Aorta (tissue), 5 donors: ENCODE measurements at regions not wholly inside any gene's neighbourhood (a gene's known extent, or its start where the extent isn't known, plus 50 kb on each side); places are given as distances from the start of the nearest gene placed in this dataset.
"Not testable (repeated sequence)": the region's sequence is repeated elsewhere in the genome, so short reads cannot be mapped to it uniquely, and the experiment has no call there.

Experiments
- ATAC-seq: fragments of 200-7000 bp; cut with Tn5 transposase; one replicate; pipeline ENCODE4 v1.9.1; 2022; ENCODE audit warnings: moderate library complexity; ENCODE audit not compliant: low FRiP score
- DNase-seq, 2 donors: peaks; one replicate each; pipeline ENCODE4 v3.0.0-alpha.2; 2020
- H3K27ac ChIP-seq, 2 donors: one replicate each; pipeline ENCODE4 v1.5.1; 2013; ENCODE audit warnings: low read length in 2 of 2, mild to moderate bottlenecking in 2 of 2, moderate library complexity in 2 of 2, control low read depth in 1 of 2, inconsistent platforms in 1 of 2, low read depth in 1 of 2
- H3K27me3 ChIP-seq, 2 donors: one replicate each; pipeline ENCODE4 v1.6.1; 2013; ENCODE audit warnings: control low read depth in 1 of 2, low read length in 1 of 2, mild to moderate bottlenecking in 1 of 2, moderate library complexity in 1 of 2; ENCODE audit not compliant: insufficient read depth in 2 of 2, control insufficient read depth in 1 of 2
- H3K36me3 ChIP-seq, 2 donors: one replicate each; pipeline ENCODE4 v1.6.1; 2013; ENCODE audit warnings: control low read depth in 1 of 2, low read length in 1 of 2, mild to moderate bottlenecking in 1 of 2; ENCODE audit not compliant: insufficient read depth in 2 of 2, control insufficient read depth in 1 of 2
- H3K4me1 ChIP-seq, 2 donors: one replicate each; pipeline ENCODE4 v1.6.1; 2013; ENCODE audit warnings: low read length in 2 of 2, control low read depth in 1 of 2, mild to moderate bottlenecking in 1 of 2, moderate library complexity in 1 of 2; ENCODE audit not compliant: insufficient read depth in 2 of 2, control insufficient read depth in 1 of 2
- H3K4me3 ChIP-seq, 2 donors: one replicate each; pipeline ENCODE4 v1.5.1; 2013; ENCODE audit warnings: low read length in 2 of 2, control low read depth in 1 of 2, mild to moderate bottlenecking in 1 of 2
- H3K9me3 ChIP-seq: one replicate; pipeline ENCODE4 v1.6.1; 2013; ENCODE audit warnings: mild to moderate bottlenecking, low read length; ENCODE audit not compliant: control insufficient read depth
- WGBS, 2 donors: extraction: QIAGEN DNeasy Blood & Tissue Kit; methylation state at CpG; one replicate each; pipeline ENCODE4 v1.1.7; 2013; 5-methylcytosine and 5-hydroxymethylcytosine counted together
- intact Hi-C, 2 donors: fragments of 100-400 bp; cut with DNase I; formaldehyde crosslinking; loops; one replicate each; pipeline versions ENCODE4 v1.14.2 to v1.15.0; 2022
- donor health status: healthy with polysubstance abuse.
- donor health status: Bipolar disorder and iron deficiency.
- donor health status: DM: no; HTN: no; CAD: no.
- donor health status: DM: no; HTN: no; CAD: no.
- donor health status: DM: yes; HTN: yes; CAD: no.

DNA sequence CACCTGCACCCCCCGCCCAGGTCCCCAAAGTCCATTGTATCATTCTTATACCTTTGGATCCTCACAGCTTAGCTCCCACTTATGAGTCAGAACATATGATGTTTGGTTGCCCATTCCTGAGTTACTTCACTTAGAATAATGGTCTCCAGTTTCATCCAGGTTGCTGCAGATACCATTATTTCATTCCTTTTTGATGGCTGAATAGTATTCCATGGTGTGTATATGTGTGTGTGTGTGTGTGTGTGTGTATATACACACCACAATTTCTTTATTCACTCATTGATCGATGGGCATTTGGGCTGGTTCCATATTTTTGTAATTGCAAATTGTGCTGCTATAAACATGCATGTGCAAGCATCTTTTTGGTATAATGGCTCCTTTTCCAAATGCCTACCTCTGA, 125.4 kb downstream of the UTRN start:
- intact Hi-C loops, H3K27me3 ChIP-seq, ATAC-seq, H3K36me3 ChIP-seq, H3K4me3 ChIP-seq, H3K4me1 ChIP-seq, H3K27ac ChIP-seq, DNase-seq, H3K9me3 ChIP-seq: not testable (repeated sequence)
- 96 to 97% methylated on average over 2 of the region's 2 CpGs for WGBS, 2 donors

DNA sequence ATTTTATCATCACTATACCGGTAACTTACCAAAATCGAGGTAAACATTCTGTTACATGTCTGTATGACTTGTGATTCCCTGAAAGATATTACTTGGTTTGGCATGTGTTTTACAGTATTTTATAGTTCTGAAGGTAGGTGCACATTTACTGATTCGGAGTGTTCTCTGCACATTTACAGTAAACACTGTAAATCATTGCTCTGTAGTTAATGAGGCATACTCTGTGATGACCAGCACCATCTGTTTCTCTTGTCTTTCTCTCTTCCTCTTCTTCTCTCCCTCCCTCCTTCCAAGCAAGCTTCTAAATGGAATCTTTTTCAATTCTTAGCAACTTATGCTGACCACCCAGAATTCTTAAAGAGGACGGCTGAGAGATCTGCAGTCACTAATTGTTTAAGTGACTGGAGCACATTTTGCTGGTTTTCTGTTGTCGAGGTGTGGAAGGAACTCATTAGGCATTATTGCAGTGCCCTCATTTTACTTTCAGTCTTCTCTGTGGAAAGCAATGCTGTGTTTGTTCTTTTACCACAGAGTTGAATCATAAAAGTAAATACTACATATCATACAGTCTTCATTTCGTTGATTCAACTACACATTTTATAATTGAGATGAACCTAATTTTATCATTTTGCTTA, 126.5 kb downstream of the UTRN start:
- Histone ChIP-seq H3K27me3 (no peaks in the 10 kb centered on the region), H3K27ac (no peak overlapping the region), H3K4me1 (peaks cover 0 to 2% of the 10 kb centered on the region in 2 donors), H3K4me3 (no peak overlapping the region), H3K36me3 (no peaks in the 10 kb centered on the region), H3K9me3 (no peaks in the 10 kb centered on the region)
- intact Hi-C loops = no loop called here
- no peak for DNase-seq
- 94 to 96% methylated on average over 6 of the region's 6 CpGs for WGBS, 2 donors
- ATAC-seq = no peak

DNA sequence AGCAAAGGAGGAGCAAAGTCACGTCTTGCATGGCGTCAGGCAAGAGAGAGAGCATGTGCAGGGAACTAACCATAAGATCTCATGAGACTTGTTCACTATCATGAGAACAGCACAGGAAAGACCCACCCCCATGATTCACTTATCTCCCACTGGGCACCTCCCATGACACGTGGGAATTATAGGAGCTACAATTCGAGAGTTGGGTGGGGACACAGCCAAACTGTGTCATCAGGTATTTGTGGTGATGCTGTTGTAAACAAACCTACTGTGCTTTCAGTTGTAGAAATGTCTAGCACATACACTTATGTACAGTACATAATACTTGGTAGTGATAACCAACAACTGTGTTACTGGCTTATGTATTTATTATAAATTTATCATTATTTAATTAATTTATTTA, 128.3 kb downstream of the UTRN start:
- H3K4me3 ChIP-seq = no peak overlapping the region
- 87 to 88% methylated on average over 4 of the region's 4 CpGs for WGBS, 2 donors
- ATAC-seq (no peak), DNase-seq (no peak)
- no peaks in the 10 kb centered on the region for H3K27me3 ChIP-seq
- H3K9me3 ChIP-seq = no peaks in the 10 kb centered on the region
- no peaks in the 10 kb centered on the region for H3K36me3 ChIP-seq
- peaks cover 0 to 2% of the 10 kb centered on the region in 2 donors for H3K4me1 ChIP-seq
- intact Hi-C loops = no loop called here
- no peak overlapping the region for H3K27ac ChIP-seq

DNA sequence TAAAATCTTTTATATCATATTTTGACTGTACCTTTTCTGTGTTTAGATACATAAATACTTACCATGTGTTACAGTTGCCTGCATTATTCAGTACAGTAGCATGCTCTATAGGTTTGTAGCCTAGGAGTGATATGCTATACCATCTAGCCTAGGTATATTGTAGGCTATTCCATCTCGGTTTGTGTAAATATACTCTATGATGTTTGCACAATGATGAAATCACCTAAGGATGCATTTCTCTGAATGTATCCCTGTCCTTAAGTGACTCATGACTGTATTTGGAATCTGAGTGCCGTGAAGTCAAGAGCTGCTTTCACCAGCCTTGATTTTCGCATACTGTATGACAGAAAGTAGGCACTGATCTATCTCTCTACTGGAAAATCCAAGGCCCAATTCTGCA, 129.9 kb downstream of the UTRN start:
- DNase-seq (no peak), ATAC-seq (no peak)
- Histone ChIP-seq H3K36me3 (no peaks in the 10 kb centered on the region), H3K9me3 (no peaks in the 10 kb centered on the region), H3K27ac (no peak overlapping the region), H3K27me3 (no peaks in the 10 kb centered on the region), H3K4me3 (no peak overlapping the region), H3K4me1 (peaks cover 0 to 2% of the 10 kb centered on the region in 2 donors)
- intact Hi-C loops = no loop called here
- WGBS, 2 donors = 87 to 95% methylated on average over 3 of the region's 3 CpGs

DNA sequence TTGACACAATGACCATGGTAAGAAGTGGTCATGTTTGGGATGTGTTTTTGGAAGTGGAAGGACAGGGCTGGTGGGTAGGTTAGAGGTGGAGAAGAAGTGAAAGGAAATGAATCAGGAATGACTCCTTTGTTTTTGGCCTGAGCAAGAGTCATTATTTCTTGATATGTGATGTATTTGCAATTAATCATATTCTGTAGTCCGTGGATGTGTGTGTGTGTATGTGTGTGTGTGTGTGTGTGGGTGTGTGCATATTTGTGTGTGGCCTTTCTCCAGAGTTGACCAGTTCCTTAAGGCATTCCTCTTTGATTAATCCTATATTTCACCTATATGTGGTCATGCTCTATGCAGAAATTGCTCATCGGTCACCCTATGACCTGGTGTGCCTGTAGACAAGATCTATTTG, 130.7 kb downstream of the UTRN start:
- ATAC-seq = no peak
- intact Hi-C loops = no loop called here
- Histone ChIP-seq H3K4me1 (peaks cover 0 to 2% of the 10 kb centered on the region in 2 donors), H3K9me3 (no peaks in the 10 kb centered on the region), H3K27ac (no peak overlapping the region), H3K27me3 (no peaks in the 10 kb centered on the region), H3K4me3 (no peak overlapping the region), H3K36me3 (no peaks in the 10 kb centered on the region)
- no peak for DNase-seq
- WGBS, 2 donors = 74 to 81% methylated on average over 2 of the region's 2 CpGs

DNA sequence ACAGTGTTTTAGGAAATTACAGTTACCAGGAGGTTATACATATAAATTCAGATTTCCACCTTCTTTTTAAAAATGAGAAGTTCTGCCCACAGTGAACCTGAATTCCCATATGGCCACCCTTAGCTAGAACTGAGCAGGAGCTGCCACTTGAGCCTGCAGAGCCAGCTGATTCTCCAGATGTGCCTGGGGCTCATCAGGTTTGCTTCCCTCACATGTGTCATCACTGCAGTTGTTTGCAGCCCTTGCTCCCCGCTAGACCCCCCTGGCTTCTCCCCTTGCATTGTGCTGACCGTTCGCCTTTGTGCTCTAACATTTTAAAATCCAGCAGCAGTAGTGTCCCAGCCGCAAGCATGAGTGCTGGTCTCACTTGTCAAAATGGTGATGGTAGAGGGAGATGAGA, 131.1 kb downstream of the UTRN start:
- Histone ChIP-seq H3K9me3 (no peaks in the 10 kb centered on the region), H3K27ac (no peak overlapping the region), H3K4me3 (no peak overlapping the region), H3K36me3 (no peaks in the 10 kb centered on the region), H3K27me3 (no peaks in the 10 kb centered on the region), H3K4me1 (peaks cover 0 to 2% of the 10 kb centered on the region in 2 donors)
- intact Hi-C loops = no loop called here
- 94 to 95% methylated on average over 4 of the region's 4 CpGs for WGBS, 2 donors
- no peak for DNase-seq
- ATAC-seq = no peak

DNA sequence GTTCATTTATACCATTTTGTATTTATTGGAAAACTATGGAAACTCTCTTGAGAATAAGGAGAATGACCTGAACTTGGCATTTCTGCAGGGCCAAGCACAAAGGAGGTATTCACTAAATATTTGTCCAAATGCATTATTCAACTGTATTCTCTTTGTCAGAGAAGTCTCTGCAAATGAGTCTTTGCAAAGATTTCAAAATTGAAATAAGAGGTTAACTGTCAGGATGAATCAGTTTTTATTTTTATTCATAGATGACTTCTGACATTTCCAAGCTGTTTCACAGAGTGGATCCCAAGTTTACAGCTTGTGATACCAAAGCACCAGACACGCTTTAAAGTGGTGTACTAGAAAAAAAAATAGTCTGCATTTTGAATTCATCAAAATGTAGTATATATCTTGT, 131.6 kb downstream of the UTRN start:
- H3K36me3 ChIP-seq = no peaks in the 10 kb centered on the region
- no peak for DNase-seq
- H3K27ac ChIP-seq = no peak overlapping the region
- intact Hi-C loops = no loop called here
- H3K4me3 ChIP-seq = no peak overlapping the region
- ATAC-seq = no peak
- whole genome bisulfite sequencing, 2 donors = 79 to 91% methylated on average over 1 of the region's 1 CpG
- H3K9me3 ChIP-seq = no peaks in the 10 kb centered on the region
- no peaks in the 10 kb centered on the region for H3K27me3 ChIP-seq
- peaks cover 0 to 2% of the 10 kb centered on the region in 2 donors for H3K4me1 ChIP-seq

DNA sequence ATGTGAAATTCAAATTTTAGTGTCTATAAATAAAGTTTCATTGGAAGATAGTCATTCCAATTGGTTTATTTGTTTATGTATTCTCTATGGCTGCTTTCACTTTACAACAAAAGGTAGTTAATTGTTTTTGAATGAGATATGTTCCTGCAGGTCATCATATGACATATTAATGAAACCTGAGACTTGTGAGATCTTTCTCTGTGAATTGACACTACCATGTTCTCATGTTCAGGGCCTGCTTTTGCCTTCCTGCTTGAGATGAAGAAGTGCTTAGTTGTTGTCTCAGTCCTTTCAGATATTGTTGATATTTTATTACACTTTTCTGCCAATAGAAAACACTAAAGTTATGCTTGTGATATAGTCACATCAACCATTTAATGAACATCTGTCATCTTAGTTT, 132.5 kb downstream of the UTRN start:
- intact Hi-C loops = no loop called here
- ATAC-seq (no peak), DNase-seq (no peak)
- Histone ChIP-seq H3K4me3 (no peak overlapping the region), H3K4me1 (peaks cover 0 to 2% of the 10 kb centered on the region in 2 donors), H3K27ac (no peak overlapping the region), H3K36me3 (peaks cover 0 to under 1% of the 10 kb centered on the region in 2 donors), H3K9me3 (no peaks in the 10 kb centered on the region), H3K27me3 (no peaks in the 10 kb centered on the region)

DNA sequence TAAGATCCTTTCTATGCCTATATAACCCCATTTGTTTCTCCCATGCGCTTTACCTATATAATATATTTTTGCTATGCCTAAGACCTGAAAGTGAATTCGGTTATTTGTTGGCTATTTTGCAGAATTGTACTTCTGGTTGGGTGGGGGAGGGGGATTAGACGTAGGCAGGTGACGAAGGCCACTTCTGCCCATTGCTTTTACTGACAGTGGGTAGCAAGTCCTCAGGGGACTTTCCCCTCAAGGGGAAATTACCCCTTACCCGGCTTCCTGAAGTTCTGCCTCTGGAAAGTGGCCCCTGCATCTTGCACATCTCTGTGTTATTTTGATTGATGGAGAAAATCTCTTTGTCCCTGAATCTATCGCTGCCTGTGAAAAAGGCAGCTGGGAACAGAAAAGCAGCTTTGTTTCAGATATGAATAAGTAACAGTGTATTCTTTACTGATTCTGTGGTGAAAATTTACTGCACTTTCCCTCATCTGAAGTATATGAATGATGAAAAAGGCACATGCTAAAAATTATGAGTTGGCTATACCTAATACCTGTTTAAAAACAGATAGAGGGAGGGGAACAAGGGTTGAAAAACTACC, 133.9 kb downstream of the UTRN start:
- no peak for ATAC-seq

More for the DNA sequence above, 133.9 kb downstream of the UTRN start:
- Histone ChIP-seq H3K4me1 (peaks cover 0 to 2% of the 10 kb centered on the region in 2 donors), H3K4me3 (no peak overlapping the region), H3K27me3 (no peaks in the 10 kb centered on the region), H3K36me3 (peaks cover 2% of the 10 kb centered on the region in 2 donors), H3K9me3 (no peaks in the 10 kb centered on the region), H3K27ac (no peak overlapping the region)
- 90 to 91% methylated on average over 6 of the region's 6 CpGs for WGBS, 2 donors
- no peak for DNase-seq
- intact Hi-C loops = no loop called here
